A549 (cell line): ENCODE measurements at regions not wholly inside any gene's neighbourhood (a gene's known extent, or its start where the extent isn't known, plus 50 kb on each side); places are given as distances from the start of the nearest gene placed in this dataset.

Source experiments
- ATAC-seq, 2 experiments: fragments of 200-7000 bp in 1 of 2; fragments of >200 bp in 1 of 2; cut with Nextera tagmentation in 1 of 2; cut with Tn5 transposase in 1 of 2; 3 replicates each; pipeline versions ENCODE4 v1.8.0 to v1.9.1; 2018 to 2020; ENCODE audit warnings: mild to moderate bottlenecking in 1 of 2, moderate library complexity in 1 of 2
- CTCF ChIA-PET: fragments of 300-600 bp; sonication (Branson Sonifier 250); formaldehyde crosslinking; extraction: SDS; loops from one replicate; lab custom pipeline; 2021; ENCODE audit warnings: antibody characterized with exemption, inconsistent platforms; lab: Yijun Ruan, JAX
- POLR2A ChIA-PET: fragments of 350-600 bp; formaldehyde crosslinking; extraction: SDS; loops from one replicate; lab custom pipeline; 2021; ENCODE audit warnings: antibody characterized with exemption, inconsistent platforms; lab: Yijun Ruan, JAX
- DNase-seq, 2 experiments: peaks; one replicate each; pipeline versions ENCODE4 v3.0.0 to v3.0.0-alpha.2; 2011 to 2016; ENCODE audit warnings: low read depth in 1 of 2, low spot score in 1 of 2
- FAIRE-seq: peaks from 2 replicates; lab custom pipeline; 2011; peaks lifted over from hg19 to GRCh38; lab: Jason Lieb, UNC
- H3K27ac ChIP-seq, 2 experiments: fragments of >200 bp; sonication (Bioruptor Twin); formaldehyde crosslinking; 3 replicates each; pipeline ENCODE4 v1.5.1; 2016 to 2017
- H3K4me1 ChIP-seq: fragments of >200 bp; sonication (Bioruptor Twin); formaldehyde crosslinking; 3 replicates; pipeline ENCODE4 v1.6.1; 2016
- H3K4me2 ChIP-seq: fragments of >200 bp; sonication (Bioruptor Twin); formaldehyde crosslinking; 3 replicates; pipeline ENCODE4 v1.6.1; 2016
- H3K4me3 ChIP-seq: fragments of >200 bp; sonication (Bioruptor Twin); formaldehyde crosslinking; 3 replicates; pipeline ENCODE4 v1.5.1; 2016
- H3K9me3 ChIP-seq: fragments of >200 bp; sonication (Bioruptor Twin); formaldehyde crosslinking; 3 replicates; pipeline ENCODE4 v1.6.1; 2016
- BHLHE40 ChIP-seq: IDR thresholded peaks from 2 replicates; pipeline ENCODE4 v1.6.1; 2012; ENCODE audit warnings: low read depth, low read length, inconsistent platforms
- CHD2 ChIP-seq: fragments of 150-350 bp; IDR thresholded peaks from 2 replicates; pipeline ENCODE4 v1.6.1; 2014; ENCODE audit warnings: low read length; ENCODE audit not compliant: partially characterized antibody
- CHD4 ChIP-seq: fragments of 200-600 bp; sonication (generic); IDR thresholded peaks from 2 replicates; pipeline ENCODE4 v1.6.1; 2016; ENCODE audit warnings: antibody characterized with exemption, mild to moderate bottlenecking, borderline replicate concordance
- EHF ChIP-seq: fragments of 250-450 bp; sonication (Bioruptor Pico); IDR thresholded peaks from 2 replicates; pipeline ENCODE4 v1.5.0; 2020; ENCODE audit warnings: mild to moderate bottlenecking
- FOSB ChIP-seq: fragments of 250-450 bp; sonication (Bioruptor Pico); IDR thresholded peaks from 2 replicates; pipeline ENCODE4 v1.5.0; 2020; ENCODE audit warnings: mild to moderate bottlenecking, moderate library complexity
- HDAC2 ChIP-seq: fragments of 200-600 bp; sonication (generic); IDR thresholded peaks from 2 replicates; pipeline ENCODE4 v1.6.1; 2016
- HOXB13 ChIP-seq: fragments of 250-450 bp; sonication (Bioruptor Pico); IDR thresholded peaks from 2 replicates; pipeline ENCODE4 v1.5.0; 2020; ENCODE audit warnings: low read depth, mild to moderate bottlenecking, moderate library complexity
- JUN ChIP-seq, 2 experiments: fragments of >200 bp; sonication (Bioruptor Twin); formaldehyde crosslinking; IDR thresholded peaks; 2 replicates in 1 of 2; 3 replicates in 1 of 2; pipeline ENCODE4 v1.6.1; 2016 to 2017
- JUNB ChIP-seq: fragments of >200 bp; sonication (Bioruptor Twin); formaldehyde crosslinking; IDR thresholded peaks from 2 replicates; pipeline ENCODE4 v1.6.1; 2016
- KDM1A ChIP-seq: fragments of 200-600 bp; sonication (generic); IDR thresholded peaks from 2 replicates; pipeline ENCODE4 v1.6.1; 2016; ENCODE audit warnings: low read depth, mild to moderate bottlenecking
- MAZ ChIP-seq: fragments of 150-350 bp; IDR thresholded peaks from 2 replicates; pipeline ENCODE4 v1.6.1; 2014; ENCODE audit warnings: antibody characterized with exemption, low read depth, low read length, borderline replicate concordance
- MYC ChIP-seq: IDR thresholded peaks from 2 replicates; pipeline ENCODE4 v1.6.1; 2012; ENCODE audit warnings: mild to moderate bottlenecking, inconsistent platforms, low read length, improper control_type of control experiment, borderline replicate concordance
- NR3C1 ChIP-seq: fragments of >200 bp; sonication (Bioruptor Twin); formaldehyde crosslinking; IDR thresholded peaks from 3 replicates; pipeline ENCODE4 v1.6.1; 2017
- POLR2A ChIP-seq: IDR thresholded peaks from 2 replicates; pipeline ENCODE4 v1.6.1; 2012; ENCODE audit warnings: mild to moderate bottlenecking, low read length
- RARB ChIP-seq: fragments of 250-450 bp; sonication (Bioruptor Pico); IDR thresholded peaks from 2 replicates; pipeline ENCODE4 v1.8.0; 2021; ENCODE audit warnings: mild to moderate bottlenecking, moderate library complexity
- SREBF2 ChIP-seq: fragments of 450-650 bp; IDR thresholded peaks from 2 replicates; pipeline ENCODE4 v1.6.1; 2014; ENCODE audit warnings: mild to moderate bottlenecking, moderate library complexity
- TFCP2L1 ChIP-seq: fragments of 250-450 bp; sonication (Bioruptor Pico); IDR thresholded peaks from 2 replicates; pipeline ENCODE4 v1.5.0; 2021; ENCODE audit warnings: mild to moderate bottlenecking
- ZNF302 ChIP-seq: fragments of 250-450 bp; sonication (Bioruptor Pico); IDR thresholded peaks from 2 replicates; pipeline ENCODE4 v1.9.0; 2021; ENCODE audit warnings: inconsistent platforms, mild to moderate bottlenecking, moderate library complexity
- WGBS: methylation state at CpG from one replicate; pipeline ENCODE4 v1.1.6; 2017; ENCODE audit errors: missing lambda C conversion rate; 5-methylcytosine and 5-hydroxymethylcytosine counted together
- TF ChIP-seq, protein P1 (sequence below): fragments of 150-350 bp; IDR thresholded peaks from 2 replicates; pipeline ENCODE4 v1.6.1; 2014; ENCODE audit warnings: low read depth, mild to moderate bottlenecking, low read length
- TF ChIP-seq, protein P2 (sequence below): fragments of 250-450 bp; sonication (Bioruptor Pico); IDR thresholded peaks from 2 replicates; pipeline ENCODE4 v1.5.0; 2020; ENCODE audit warnings: low read depth, mild to moderate bottlenecking, moderate library complexity
- TF ChIP-seq, protein P3 (sequence below): fragments of 200-600 bp; sonication (generic); IDR thresholded peaks from 2 replicates; pipeline ENCODE4 v1.6.1; 2016; ENCODE audit warnings: antibody characterized with exemption, mild to moderate bottlenecking, moderate library complexity
- TF ChIP-seq, protein P4 (sequence below): fragments of >200 bp; sonication (Bioruptor Twin); formaldehyde crosslinking; IDR thresholded peaks from 2 replicates; pipeline ENCODE4 v1.6.1; 2016
- TF ChIP-seq, protein P5 (sequence below): IDR thresholded peaks from 2 replicates; pipeline ENCODE4 v1.6.1; 2012

DNA sequence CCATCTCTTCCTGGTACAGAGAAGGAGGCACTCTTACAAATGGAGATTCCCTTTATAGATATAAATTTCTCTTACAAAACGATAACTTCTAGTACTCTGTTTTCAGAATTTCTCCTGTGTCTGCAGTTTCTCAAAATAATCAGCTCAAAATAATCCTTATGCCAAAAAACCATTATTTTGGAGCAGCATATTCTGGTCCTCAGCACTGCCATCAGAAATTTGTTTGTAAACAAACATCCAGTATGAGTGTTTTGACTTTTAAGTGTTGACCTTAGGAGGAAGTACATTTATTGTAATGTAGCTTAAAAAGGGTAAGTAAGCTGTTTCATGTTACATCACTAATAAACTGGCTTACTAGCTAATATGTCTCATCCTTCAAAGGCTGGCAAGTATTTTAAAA is 52.8 kb upstream of the SNAPC3 start:
- peaks cover 3% of the 10 kb centered on the region; the same call in 2 of the 3 replicates for H3K4me1 ChIP-seq
- ATAC-seq (no peak), DNase-seq (no peak), FAIRE-seq (no peak)
- no peak overlapping the region for H3K27ac ChIP-seq
- POLR2A ChIA-PET: no interaction called here
- H3K4me3 ChIP-seq: no peak overlapping the region
- H3K4me2 ChIP-seq: no peak overlapping the region
- no peaks in the 10 kb centered on the region for H3K9me3 ChIP-seq
- TF ChIP-seq TFCP2L1 (CRISPR knock-in tag) (no peak), HDAC2 (no peak), JUNB (no peak), MYC (no peak), CHD2 (no peak), FOSB (CRISPR knock-in tag) (no peak), POLR2A (no peak), BHLHE40 (no peak), ZNF302 (CRISPR knock-in tag) (no peak), NR3C1 (no peak), MAZ (no peak)
- TF ChIP-seq, protein P1, sequence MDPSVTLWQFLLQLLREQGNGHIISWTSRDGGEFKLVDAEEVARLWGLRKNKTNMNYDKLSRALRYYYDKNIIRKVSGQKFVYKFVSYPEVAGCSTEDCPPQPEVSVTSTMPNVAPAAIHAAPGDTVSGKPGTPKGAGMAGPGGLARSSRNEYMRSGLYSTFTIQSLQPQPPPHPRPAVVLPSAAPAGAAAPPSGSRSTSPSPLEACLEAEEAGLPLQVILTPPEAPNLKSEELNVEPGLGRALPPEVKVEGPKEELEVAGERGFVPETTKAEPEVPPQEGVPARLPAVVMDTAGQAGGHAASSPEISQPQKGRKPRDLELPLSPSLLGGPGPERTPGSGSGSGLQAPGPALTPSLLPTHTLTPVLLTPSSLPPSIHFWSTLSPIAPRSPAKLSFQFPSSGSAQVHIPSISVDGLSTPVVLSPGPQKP: no peak
- TF ChIP-seq, all 56 proteins: peak for 0
- WGBS: 23% methylated on average over 1 of the region's 1 CpG
- CTCF ChIA-PET: interaction anchor here (1.6 kb wide), 1 partner anchor 38 kb away, joined by 4 read pairs; no protein-coding TSS in a partner anchor

DNA sequence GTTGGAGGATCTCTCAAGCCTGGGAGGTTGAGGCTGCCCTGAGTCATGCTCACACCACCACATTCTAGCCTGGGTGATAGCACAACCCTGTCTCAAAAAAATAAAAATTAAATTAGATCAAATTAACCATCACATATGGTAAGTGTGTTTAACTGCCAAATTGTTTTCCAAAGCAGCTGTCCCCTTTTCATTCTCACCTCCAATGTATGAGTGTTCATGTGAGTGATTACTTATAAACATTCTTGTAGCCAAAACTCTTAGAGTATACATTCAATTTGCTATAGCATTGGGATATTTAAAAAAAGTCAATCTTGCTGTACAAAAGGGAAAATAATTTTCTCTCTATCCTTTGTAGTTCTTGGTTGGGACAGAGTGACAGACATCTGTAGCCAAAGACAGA is 53.4 kb upstream of the SNAPC3 start:
- peaks cover 3% of the 10 kb centered on the region; the same call in 2 of the 3 replicates for H3K4me1 ChIP-seq
- H3K9me3 ChIP-seq: no peaks in the 10 kb centered on the region
- no peak for ATAC-seq
- H3K4me2 ChIP-seq: no peak overlapping the region
- TF ChIP-seq, protein P2, sequence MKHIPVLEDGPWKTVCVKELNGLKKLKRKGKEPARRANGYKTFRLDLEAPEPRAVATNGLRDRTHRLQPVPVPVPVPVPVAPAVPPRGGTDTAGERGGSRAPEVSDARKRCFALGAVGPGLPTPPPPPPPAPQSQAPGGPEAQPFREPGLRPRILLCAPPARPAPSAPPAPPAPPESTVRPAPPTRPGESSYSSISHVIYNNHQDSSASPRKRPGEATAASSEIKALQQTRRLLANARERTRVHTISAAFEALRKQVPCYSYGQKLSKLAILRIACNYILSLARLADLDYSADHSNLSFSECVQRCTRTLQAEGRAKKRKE: no peak
- TF ChIP-seq, protein P3, sequence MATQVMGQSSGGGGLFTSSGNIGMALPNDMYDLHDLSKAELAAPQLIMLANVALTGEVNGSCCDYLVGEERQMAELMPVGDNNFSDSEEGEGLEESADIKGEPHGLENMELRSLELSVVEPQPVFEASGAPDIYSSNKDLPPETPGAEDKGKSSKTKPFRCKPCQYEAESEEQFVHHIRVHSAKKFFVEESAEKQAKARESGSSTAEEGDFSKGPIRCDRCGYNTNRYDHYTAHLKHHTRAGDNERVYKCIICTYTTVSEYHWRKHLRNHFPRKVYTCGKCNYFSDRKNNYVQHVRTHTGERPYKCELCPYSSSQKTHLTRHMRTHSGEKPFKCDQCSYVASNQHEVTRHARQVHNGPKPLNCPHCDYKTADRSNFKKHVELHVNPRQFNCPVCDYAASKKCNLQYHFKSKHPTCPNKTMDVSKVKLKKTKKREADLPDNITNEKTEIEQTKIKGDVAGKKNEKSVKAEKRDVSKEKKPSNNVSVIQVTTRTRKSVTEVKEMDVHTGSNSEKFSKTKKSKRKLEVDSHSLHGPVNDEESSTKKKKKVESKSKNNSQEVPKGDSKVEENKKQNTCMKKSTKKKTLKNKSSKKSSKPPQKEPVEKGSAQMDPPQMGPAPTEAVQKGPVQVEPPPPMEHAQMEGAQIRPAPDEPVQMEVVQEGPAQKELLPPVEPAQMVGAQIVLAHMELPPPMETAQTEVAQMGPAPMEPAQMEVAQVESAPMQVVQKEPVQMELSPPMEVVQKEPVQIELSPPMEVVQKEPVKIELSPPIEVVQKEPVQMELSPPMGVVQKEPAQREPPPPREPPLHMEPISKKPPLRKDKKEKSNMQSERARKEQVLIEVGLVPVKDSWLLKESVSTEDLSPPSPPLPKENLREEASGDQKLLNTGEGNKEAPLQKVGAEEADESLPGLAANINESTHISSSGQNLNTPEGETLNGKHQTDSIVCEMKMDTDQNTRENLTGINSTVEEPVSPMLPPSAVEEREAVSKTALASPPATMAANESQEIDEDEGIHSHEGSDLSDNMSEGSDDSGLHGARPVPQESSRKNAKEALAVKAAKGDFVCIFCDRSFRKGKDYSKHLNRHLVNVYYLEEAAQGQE: no peak
- TF ChIP-seq KDM1A (no peak), SREBF2 (no peak), JUN (IDR thresholded peaks at IDR 0.05) (no peak), MAZ (no peak), EHF (CRISPR knock-in tag) (no peak), CHD2 (no peak), FOSB (CRISPR knock-in tag) (no peak), HOXB13 (CRISPR knock-in tag) (no peak), HDAC2 (no peak), CHD4 (no peak), RARB (CRISPR knock-in tag) (no peak)
- TF ChIP-seq, protein P4, sequence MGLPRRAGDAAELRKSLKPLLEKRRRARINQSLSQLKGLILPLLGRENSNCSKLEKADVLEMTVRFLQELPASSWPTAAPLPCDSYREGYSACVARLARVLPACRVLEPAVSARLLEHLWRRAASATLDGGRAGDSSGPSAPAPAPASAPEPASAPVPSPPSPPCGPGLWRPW: no peak
- TF ChIP-seq, protein P5, sequence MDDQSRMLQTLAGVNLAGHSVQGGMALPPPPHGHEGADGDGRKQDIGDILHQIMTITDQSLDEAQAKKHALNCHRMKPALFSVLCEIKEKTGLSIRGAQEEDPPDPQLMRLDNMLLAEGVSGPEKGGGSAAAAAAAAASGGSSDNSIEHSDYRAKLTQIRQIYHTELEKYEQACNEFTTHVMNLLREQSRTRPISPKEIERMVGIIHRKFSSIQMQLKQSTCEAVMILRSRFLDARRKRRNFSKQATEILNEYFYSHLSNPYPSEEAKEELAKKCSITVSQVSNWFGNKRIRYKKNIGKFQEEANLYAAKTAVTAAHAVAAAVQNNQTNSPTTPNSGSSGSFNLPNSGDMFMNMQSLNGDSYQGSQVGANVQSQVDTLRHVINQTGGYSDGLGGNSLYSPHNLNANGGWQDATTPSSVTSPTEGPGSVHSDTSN: no peak
- no peak overlapping the region for H3K27ac ChIP-seq
- ChIA-PET CTCF (interaction anchor here (1.6 kb wide), 1 partner anchor 37 kb away, joined by 4 read pairs; no protein-coding TSS in a partner anchor), POLR2A (no interaction called here)
- DNase-seq: no peak
- no peak for FAIRE-seq
- no peak overlapping the region for H3K4me3 ChIP-seq
